Upper lobe of left lung (tissue), 6 donors: ENCODE measurements at regions not wholly inside any gene's neighbourhood (a gene's known extent, or its start where the extent isn't known, plus 50 kb on each side); places are given as distances from the start of the nearest gene placed in this dataset.

Experiments
- ATAC-seq, 2 donors: fragments of 200-7000 bp; cut with Tn5 transposase; one replicate each; pipeline ENCODE4 v1.9.1; 2022; ENCODE audit warnings: mild to moderate bottlenecking in 2 of 2, moderate library complexity in 2 of 2; ENCODE audit not compliant: low FRiP score in 2 of 2
- DNase-seq, 2 donors: peaks; one replicate each; pipeline ENCODE4 v3.0.0-alpha.2; 2019 to 2020
- H3K27ac ChIP-seq, 4 donors: fragments of 200-600 bp; sonication (generic); one replicate each; pipeline ENCODE4 v1.5.1; 2016 to 2019
- H3K27me3 ChIP-seq, 4 donors: fragments of 200-600 bp; sonication (generic); one replicate each; pipeline ENCODE4 v1.5.1; 2017 to 2019
- H3K36me3 ChIP-seq, 4 donors: fragments of 200-600 bp; sonication (generic); one replicate each; pipeline ENCODE4 v1.5.1; 2016 to 2019
- H3K4me1 ChIP-seq, 4 donors: fragments of 200-600 bp; sonication (generic); one replicate each; pipeline ENCODE4 v1.5.1; 2018 to 2019
- H3K4me3 ChIP-seq, 4 donors: fragments of 200-600 bp; sonication (generic); one replicate each; pipeline ENCODE4 v1.5.1; 2017 to 2019; ENCODE audit warnings: mild to moderate bottlenecking in 2 of 4, moderate library complexity in 1 of 4
- H3K9me3 ChIP-seq, 4 donors: fragments of 200-600 bp; sonication (generic); one replicate each; pipeline ENCODE4 v1.5.1; 2018 to 2019
- EP300 ChIP-seq, 4 donors: sonication (generic); formaldehyde crosslinking; IDR thresholded peaks; one replicate each; pipeline ENCODE4 v1.5.1; 2017; ENCODE audit warnings: antibody characterized with exemption in 4 of 4, control low read depth in 2 of 4
- POLR2A ChIP-seq, 4 donors: fragments of 450-650 bp; IDR thresholded peaks; one replicate each; pipeline ENCODE4 v1.5.1; 2016 to 2017; ENCODE audit warnings: antibody characterized with exemption in 4 of 4, mild to moderate bottlenecking in 2 of 4
- POLR2AphosphoS5 ChIP-seq, 2 donors: sonication (generic); formaldehyde crosslinking; IDR thresholded peaks; one replicate each; pipeline ENCODE4 v1.5.1; 2017; ENCODE audit warnings: antibody characterized with exemption in 2 of 2
- WGBS, 2 donors: methylation state at CpG; one replicate each; pipeline ENCODE4 v1.1.5; 2017 to 2018; 5-methylcytosine and 5-hydroxymethylcytosine counted together
- TF ChIP-seq, protein P1 (sequence below), 6 experiments: fragments of 450-650 bp in 4 of 6; fragments of 200-600 bp in 2 of 6; sonication (generic) in 2 of 6; IDR thresholded peaks; one replicate each; pipeline ENCODE4 v1.5.1; 2016 to 2019; ENCODE audit warnings: antibody characterized with exemption in 6 of 6
- donor health status: DM: no; HTN: no; CAD: no; lungs with moderate emphysema.
- donor health status: DM: no; HTN: yes; CAD: no; lungs with severe emphysema.

DNA sequence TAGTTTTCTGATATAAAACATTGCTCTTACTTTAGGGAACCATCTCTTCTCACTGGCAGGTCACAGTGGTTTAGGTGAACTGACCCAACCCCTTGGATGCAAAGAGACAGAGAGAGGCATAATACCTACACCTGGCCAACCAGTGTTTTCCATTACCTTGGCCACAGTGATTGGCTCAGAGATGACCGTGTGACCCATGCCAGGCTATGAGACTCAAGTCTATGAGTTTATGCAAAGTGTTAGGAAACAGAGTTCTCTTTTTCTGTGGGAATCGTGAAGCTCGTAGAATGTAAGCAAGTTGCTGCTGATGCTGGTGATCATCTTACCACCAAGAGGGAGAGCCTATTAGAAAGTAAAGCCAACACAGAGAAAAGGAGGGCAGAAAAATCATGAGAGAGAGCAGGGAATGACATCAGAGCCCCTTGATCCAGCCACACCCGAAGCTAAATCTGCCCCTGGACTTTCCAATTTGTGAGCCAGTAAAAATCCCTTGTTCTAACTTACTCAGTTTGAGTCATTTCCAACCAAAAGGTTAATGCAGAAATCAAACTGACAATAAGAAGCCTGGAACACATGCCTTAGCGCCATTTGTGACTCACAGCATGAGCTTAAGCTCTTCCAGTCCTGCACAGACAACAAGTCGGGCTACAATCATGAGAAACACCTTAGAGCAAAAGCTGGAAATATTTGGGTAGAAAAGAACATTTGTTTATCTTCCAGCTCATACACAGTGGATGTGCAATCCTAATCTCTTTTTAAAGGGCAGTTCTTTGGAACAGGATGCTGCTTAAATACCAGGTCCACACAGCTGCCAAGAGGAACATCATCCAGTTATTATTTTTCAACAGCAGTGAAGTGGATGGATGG is 81.3 kb upstream of the KAZN start:
- DNase-seq = no peak
- H3K27ac ChIP-seq = peak overlapping the region in 1 of 4 donors; percentile 17
- ATAC-seq = peak in 1 of 2 donors; percentile 83
- no peaks in the 10 kb centered on the region for H3K9me3 ChIP-seq
- H3K4me3 ChIP-seq = no peak overlapping the region
- H3K27me3 ChIP-seq = no peaks in the 10 kb centered on the region
- TF ChIP-seq POLR2AphosphoS5 (IDR thresholded peaks at IDR 0.05) (peak in 1 of 2 donors; percentile 24), EP300 (IDR thresholded peaks at IDR 0.05) (no peak), POLR2A (IDR thresholded peaks at IDR 0.05) (no peak)
- TF ChIP-seq, protein P1, sequence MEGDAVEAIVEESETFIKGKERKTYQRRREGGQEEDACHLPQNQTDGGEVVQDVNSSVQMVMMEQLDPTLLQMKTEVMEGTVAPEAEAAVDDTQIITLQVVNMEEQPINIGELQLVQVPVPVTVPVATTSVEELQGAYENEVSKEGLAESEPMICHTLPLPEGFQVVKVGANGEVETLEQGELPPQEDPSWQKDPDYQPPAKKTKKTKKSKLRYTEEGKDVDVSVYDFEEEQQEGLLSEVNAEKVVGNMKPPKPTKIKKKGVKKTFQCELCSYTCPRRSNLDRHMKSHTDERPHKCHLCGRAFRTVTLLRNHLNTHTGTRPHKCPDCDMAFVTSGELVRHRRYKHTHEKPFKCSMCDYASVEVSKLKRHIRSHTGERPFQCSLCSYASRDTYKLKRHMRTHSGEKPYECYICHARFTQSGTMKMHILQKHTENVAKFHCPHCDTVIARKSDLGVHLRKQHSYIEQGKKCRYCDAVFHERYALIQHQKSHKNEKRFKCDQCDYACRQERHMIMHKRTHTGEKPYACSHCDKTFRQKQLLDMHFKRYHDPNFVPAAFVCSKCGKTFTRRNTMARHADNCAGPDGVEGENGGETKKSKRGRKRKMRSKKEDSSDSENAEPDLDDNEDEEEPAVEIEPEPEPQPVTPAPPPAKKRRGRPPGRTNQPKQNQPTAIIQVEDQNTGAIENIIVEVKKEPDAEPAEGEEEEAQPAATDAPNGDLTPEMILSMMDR (IDR thresholded peaks at IDR 0.05) = no peak
- H3K36me3 ChIP-seq = no peaks in the 10 kb centered on the region
- WGBS, 2 donors = 81% methylated on average over 6 of the region's 6 CpGs
- H3K4me1 ChIP-seq = no peaks in the 10 kb centered on the region

DNA sequence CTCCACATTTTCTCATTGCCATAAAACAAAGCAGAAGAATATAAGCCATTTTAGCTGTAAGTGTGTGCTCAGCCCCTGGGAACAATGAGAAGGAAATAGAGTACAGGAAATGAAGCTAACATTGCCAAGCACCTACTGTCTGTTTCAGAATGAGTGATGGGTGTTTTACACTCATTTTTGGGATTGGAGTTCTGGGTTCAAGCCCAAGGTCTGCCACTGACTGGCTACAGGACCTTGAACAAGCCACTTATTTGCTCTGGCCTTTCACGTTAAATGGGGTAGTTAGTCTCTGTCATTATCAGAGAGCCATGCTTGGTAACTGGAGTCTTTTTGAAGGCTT is 80.7 kb upstream of the KAZN start:
- TF ChIP-seq EP300 (IDR thresholded peaks at IDR 0.05) (no peak), POLR2A (IDR thresholded peaks at IDR 0.05) (no peak), POLR2AphosphoS5 (IDR thresholded peaks at IDR 0.05) (no peak)
- TF ChIP-seq, protein P1 (IDR thresholded peaks at IDR 0.05) = no peak
- no peak for DNase-seq

DNA sequence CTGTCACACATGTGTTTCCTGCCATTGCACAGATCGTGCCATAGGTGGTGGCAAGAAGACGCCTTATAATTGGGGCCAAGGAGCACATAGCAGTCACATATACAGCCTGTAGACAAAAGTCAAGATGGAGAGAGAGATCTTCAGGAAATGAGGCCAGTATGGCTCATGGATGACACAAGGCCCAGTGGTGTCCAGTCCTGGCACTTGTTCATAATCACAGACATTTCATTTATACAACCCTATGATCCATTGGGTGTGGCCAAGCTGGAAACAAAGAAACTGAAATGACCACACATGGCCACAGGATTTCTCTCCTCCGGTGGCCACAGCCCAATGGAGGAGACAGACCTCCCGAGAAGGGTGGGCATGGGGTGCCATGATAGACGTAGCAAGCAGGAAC is 78.5 kb upstream of the KAZN start:
- TF ChIP-seq POLR2A (IDR thresholded peaks at IDR 0.05) = no peak
- TF ChIP-seq POLR2AphosphoS5 (IDR thresholded peaks at IDR 0.05) = no peak
- TF ChIP-seq, protein P1 (IDR thresholded peaks at IDR 0.05) = no peak
- no peak for TF ChIP-seq EP300 (IDR thresholded peaks at IDR 0.05)
- Histone ChIP-seq H3K4me3 (no peak overlapping the region), H3K36me3 (no peaks in the 10 kb centered on the region), H3K4me1 (no peaks in the 10 kb centered on the region), H3K27me3 (no peaks in the 10 kb centered on the region), H3K9me3 (no peaks in the 10 kb centered on the region), H3K27ac (peak overlapping the region in 3 of 4 donors; percentile 10 to 58 (median 11))
- ATAC-seq = no peak
- DNase-seq = no peak
- 88 to 90% methylated on average over 3 of the region's 5 CpGs for WGBS, 2 donors

More for the DNA sequence above, 80.7 kb upstream of the KAZN start:
- ATAC-seq = no peak
- WGBS, 2 donors = 38 to 75% methylated on average over 1 of the region's 1 CpG
- Histone ChIP-seq H3K4me1 (no peaks in the 10 kb centered on the region), H3K4me3 (no peak overlapping the region), H3K27me3 (no peaks in the 10 kb centered on the region), H3K9me3 (no peaks in the 10 kb centered on the region), H3K27ac (no peak overlapping the region), H3K36me3 (no peaks in the 10 kb centered on the region)

DNA sequence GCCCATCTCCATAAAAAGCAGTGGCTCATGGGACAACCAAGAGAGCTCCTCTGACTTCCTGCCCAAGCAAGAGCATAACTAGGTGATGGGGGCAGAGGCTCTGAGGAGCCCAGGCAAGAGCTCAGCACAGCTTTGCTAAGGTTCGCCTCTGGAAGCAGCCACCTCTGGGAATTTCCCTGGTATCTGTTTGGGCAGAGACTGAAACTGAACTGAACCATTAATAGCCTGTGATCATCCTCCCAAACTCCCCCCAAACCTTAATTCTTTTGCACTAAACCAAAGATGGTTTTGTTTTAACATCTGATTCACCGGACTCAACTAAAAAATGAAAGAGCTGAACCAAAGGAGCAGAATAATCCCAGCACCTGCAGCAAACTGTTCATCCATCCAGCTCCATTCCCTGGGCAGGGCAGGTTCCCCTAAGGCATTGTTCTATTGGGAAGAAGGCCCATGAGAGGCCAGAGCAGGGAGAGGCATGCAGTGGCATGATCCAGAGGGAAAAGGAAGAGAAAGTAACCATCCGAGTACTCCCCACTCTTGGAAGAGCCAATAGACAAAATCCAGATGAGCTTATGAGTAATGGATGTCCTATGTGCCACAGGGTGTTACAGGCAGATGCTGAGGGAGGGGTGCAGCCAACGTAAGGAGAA is 77.8 kb upstream of the KAZN start:
- Histone ChIP-seq H3K36me3 (no peaks in the 10 kb centered on the region), H3K4me3 (no peak overlapping the region), H3K27ac (peak overlapping the region in 2 of 4 donors; percentile 10 to 58), H3K4me1 (no peaks in the 10 kb centered on the region), H3K9me3 (no peaks in the 10 kb centered on the region), H3K27me3 (no peaks in the 10 kb centered on the region)
- no peak for TF ChIP-seq POLR2AphosphoS5 (IDR thresholded peaks at IDR 0.05)
- TF ChIP-seq, protein P1 (IDR thresholded peaks at IDR 0.05) = no peak
- no peak for TF ChIP-seq EP300 (IDR thresholded peaks at IDR 0.05)
- no peak for TF ChIP-seq POLR2A (IDR thresholded peaks at IDR 0.05)
- 68 to 81% methylated on average over 4 of the region's 4 CpGs for WGBS, 2 donors
- no peak for DNase-seq
- no peak for ATAC-seq
